M059J (cell line): ENCODE measurements at regions not wholly inside any gene's neighbourhood (a gene's known extent, or its start where the extent isn't known, plus 50 kb on each side); places are given as distances from the start of the nearest gene placed in this dataset.
"Not testable (repeated sequence)": the region's sequence is repeated elsewhere in the genome, so short reads cannot be mapped to it uniquely, and the experiment has no call there.

Experiments used
- DNase-seq: peaks from one replicate; pipeline ENCODE4 v3.0.0-alpha.2; 2012; ENCODE audit warnings: low read depth

GRCh38 chrX:4706961-4707360 is 993.5 kb upstream of the PRKX start:
- no peak for DNase-seq

DNA sequence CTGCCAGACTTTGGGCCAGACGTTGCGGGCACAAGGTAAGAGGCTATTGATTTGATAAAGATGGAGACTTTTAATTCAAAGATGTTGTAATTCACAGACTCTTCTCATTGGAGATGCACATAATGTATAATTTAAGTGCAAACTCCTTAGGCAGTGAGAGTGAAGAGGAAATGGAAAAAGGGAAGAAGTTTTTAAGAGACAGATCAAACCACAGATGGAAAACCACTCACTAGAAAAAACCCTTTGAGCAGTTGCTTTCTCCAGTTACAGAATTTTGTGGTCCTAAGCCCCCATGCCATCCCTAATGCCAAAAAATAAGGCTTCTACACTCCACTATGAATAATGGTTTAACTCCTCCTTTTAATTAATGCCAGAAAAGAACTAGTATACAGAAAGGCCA is 977.1 kb upstream of the PRKX start:
- DNase-seq = no peak

GRCh38 chrX:4682636-4683035 is 969.2 kb upstream of the PRKX start:
- DNase-seq = no peak

- no peak for DNase-seq
Observed at GRCh38 chrX:4675686-4676300, 962.3 kb upstream of the PRKX start.

- no peak for DNase-seq
Observed at GRCh38 chrX:4674028-4674782, 960.8 kb upstream of the PRKX start.

DNA sequence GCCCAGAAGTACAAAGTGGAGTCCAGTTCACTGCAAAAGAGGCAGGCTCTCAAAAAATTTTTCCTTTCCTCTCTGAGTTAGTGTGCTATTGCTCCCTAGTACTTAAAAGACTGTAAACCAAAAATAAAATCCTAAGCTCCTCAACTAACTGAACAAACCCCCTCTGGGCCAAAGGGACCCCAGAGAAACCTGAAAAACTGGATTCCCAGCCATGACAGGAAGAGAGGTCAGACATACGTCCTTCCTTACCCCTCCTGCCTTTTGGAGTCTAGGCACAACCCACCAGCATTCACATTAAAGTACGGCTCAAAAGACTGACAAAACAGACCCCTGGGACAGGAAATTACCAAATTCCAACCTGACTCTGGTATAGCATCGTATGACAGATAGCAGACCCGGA is 957.9 kb upstream of the PRKX start:
- DNase-seq = no peak

GRCh38 chrX:4670606-4671005 is 957.2 kb upstream of the PRKX start:
- no peak for DNase-seq

DNA sequence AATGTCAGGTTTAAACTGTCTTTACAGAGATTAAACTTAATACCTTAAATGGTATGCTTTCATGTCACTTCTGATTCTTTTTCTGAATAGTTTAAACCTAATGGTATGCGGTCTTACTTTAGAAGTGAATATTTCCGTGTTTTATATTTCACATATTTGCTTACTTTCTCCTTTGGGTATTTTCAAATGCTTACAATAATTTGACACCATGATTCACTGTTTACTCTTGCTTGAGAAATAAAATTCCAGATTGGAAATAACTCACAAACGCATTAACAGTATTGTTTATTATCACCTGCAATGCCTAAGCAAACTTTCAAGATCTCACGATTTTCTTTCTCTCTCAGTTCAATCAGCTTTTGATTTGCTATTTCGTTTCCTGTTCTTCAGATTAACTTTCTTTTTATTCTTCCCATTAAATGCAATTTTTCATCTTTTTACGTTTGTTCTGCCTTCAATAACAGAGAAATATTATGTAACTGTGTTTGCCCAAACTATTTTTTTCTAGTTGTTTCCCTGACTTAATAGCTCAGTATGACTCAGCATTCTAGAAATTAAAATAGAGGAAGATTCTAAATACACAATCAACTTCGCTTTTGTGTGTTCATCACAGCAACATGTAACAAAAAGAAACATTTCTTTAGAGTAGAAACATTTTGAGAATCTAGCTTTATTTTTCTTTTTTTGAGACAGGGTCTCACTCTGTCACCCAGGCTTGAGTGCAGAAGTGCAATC is 955.5 kb upstream of the PRKX start:
- no peak for DNase-seq

DNA sequence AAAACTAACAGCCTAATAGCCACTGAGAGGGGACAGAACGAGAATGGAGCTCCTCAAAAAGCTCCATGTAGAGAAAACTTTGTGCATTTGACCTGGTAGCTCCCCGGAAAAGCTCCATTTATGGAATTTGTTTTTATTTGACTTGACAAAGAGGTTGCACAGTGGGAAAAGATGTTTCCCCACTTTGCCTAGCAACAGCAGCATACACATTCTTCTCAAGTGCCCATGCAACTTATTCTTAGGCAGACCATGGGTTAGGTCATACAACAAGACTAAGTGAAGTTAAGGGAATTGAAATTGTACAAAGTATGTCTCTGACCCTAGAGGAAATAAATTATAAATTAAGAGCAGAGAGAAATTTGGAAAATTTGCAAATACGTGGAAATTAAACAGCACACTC is 949.6 kb upstream of the PRKX start:
- no peak for DNase-seq

GRCh38 chrX:4661771-4662170 is 948.3 kb upstream of the PRKX start:
- DNase-seq = no peak

DNA sequence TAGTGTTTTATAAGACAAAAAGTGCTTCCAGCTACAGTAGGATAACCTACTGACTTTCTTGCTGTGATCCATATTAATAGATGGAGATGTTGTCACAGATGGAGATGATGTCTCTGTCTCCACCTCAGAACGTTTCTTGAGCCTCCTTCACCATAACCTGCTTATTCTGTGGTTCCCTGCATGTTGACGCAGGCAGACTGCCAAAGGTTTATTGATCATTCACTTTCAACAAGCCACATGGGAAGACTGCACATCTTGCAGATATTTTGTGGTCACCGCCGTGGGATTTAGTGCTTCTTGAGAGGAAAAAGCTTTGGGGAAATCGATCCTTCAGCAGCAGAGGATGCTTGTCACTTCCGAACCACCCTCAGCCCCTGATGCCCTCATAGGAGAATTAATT is 943.0 kb upstream of the PRKX start:
- DNase-seq = no peak

DNA sequence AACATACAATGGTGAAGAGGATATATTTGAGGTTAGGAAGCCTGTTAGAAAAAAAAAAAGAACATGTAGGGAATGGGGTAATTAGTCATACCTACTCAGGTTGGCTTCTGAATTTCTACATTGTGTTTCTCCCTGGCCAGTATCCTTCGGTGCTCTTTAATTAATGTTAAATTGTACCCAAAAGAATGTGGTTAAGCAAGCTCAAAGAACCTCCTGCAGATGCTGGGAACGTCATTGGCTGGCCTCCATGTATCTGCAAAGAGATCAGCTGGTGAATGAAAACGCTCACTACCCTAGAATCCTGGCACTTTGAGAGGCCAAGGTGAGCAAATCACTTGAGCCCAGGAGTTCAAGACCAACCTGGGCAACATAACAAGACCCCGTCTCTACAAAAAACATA is 942.3 kb upstream of the PRKX start:
- no peak for DNase-seq

GRCh38 chrX:4642114-4642513 is 928.7 kb upstream of the PRKX start:
- no peak for DNase-seq

DNA sequence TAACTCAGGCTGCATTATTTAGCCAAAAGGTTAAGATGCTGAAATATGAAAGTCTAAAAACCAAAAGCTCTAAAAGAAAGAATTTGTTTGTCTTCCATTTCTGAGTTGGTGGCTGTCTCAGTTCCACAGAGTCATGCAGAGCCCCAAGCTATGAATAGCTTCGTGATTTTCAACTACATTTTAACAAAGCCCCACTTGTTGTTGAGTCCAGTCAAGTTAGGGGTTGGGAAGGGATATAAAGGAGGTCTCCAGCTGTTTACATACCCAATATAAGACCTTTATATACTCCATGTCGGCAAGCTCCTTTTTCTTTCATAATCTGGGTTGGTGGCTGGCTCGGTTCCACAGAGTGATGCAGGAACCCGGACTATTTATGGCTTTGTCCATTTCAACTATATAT is 924.6 kb upstream of the PRKX start:
- DNase-seq = no peak

DNA sequence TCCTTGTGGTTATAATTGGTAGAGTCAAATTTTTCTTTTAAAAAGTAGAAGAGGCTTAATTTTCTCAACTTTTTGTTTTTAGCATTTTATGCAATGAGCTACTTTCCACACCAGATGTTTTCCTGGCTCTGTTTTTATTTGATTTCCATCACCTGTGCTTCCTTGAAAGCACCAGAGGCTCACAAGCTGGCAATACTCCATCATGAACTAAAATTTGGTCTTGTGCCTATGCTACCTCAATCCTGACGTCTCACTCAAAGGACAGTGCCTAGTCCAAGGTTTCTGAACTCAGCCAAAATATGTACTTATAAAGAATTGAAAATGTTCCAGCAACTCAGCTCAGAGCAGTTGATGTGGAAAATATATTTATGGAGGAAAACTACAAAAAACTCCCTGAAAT is 914.0 kb upstream of the PRKX start:
- no peak for DNase-seq

GRCh38 chrX:4622486-4623167 is 909.2 kb upstream of the PRKX start:
- no peak for DNase-seq

- not testable (repeated sequence) for DNase-seq
Observed at GRCh38 chrX:4613651-4614050, 900.2 kb upstream of the PRKX start.

GRCh38 chrX:4588893-4589292 is 875.4 kb upstream of the PRKX start:
- DNase-seq = no peak

DNA sequence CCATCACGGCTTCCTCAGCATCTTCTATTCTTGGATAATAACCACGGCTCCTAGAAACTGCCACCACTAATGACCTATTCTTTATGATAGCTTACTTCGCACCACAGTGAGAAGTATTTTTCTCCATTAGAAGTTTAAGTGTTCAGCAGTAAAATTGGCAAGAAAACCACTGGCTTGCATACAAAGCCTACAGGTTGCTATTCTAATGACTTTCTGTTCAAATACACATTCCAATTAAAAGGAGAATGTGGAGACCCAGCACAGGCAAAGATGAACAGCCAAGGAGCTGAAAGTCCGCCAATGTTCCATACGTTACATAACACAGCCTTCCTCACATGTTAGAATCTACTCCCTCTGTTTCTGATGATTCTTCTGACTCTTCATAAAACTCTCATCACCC is 875.0 kb upstream of the PRKX start:
- no peak for DNase-seq

DNA sequence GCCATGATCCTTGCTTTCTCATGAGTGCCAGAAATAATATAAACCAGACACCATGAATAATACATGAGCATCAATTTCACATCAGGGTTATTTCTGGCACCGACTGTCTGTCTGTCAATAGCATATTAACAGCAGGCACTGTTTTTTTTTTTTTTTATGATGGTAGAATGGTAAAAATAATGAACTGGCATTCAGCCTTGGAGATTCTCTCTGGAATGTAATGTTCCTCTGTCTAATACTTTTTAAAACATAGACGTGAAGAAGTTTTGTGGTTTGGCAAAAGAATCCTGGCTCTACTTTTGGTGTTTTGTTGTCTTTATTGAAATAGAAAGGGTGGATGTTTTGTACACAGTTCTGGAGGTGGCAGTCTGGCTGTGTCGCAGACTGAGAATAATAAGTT is 874.6 kb upstream of the PRKX start:
- no peak for DNase-seq

DNA sequence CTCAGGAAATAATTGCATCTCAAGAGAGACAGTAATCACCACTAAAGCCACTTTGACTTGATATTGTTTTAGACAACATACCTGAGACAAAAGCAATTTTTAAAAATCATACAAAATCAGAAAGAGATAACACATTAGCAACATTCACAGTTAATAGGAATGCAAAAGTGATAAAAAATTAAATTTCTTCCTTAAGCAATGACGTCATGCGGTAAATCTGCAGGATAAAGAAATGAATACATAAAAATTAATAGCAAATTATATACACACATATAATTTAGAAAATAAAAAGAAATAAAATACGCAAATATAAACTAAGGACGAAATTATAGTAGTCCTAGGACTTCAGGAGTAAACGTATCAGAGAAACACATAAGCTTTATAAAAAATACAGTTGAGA is 866.5 kb upstream of the PRKX start:
- DNase-seq = no peak

DNA sequence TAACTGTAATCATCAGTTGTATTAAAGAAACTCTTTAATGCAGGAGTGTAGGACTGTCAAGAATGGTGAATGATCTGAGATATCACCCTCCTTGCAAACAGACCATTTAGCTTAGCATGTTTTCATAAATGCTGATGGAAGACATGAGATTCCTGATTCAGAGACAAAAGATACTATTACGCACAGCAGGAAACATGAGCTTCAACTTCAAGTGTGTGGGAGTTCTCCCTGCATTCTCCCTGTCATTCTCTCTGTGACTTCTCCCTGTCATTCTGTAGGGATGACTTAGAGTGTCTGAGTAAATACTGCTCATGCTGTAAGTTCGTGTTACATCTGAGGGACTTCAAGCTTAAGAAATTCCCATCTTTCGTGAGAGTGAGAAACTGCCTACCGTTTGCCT is 866.0 kb upstream of the PRKX start:
- DNase-seq = no peak

DNA sequence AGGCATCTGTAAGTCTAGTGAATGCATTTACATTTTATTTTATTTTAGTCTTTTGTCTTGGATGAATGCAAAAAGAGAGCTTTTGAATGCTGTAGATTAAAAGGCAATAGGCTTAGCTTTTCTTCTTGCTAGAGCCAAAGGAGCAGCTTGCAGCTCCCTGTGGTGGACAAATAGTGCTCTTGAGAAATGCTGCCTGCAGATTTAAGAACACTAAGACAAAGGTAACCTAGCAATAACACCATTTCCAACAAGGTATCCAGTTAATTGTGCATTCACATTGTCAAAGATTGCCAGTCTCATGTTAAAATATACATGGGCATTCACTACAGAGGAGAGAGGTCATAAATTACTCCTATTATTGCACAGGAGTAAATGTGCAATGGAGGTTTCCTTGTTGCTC is 859.2 kb upstream of the PRKX start:
- DNase-seq = no peak
